ENCODE measurements at regions not wholly inside any gene's neighbourhood (a gene's known extent, or its start where the extent isn't known, plus 50 kb on each side); places are given as distances from the start of the nearest gene placed in this dataset.

DNA sequence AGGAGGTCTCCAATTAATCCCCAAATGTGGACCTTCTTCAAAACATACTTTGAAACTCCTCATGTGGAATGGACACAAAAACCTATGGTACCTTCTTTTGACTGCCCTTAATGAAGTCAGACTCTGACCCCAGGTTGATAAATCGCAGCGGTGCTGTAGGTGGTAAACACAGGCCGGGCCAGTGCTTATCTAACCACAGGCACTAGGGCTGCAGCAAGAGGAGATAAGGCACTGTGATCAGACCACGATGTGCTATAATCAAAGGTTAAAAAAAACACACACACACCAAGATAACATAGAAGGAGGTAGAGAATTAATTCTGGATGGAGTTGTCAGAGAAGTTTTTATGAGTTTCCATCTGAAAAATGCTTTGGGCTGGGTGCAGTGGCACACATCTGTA, 52.3 kb upstream of the SIPA1L2 start:
- TF ChIP-seq SIN3A (IDR thresholded peaks at IDR 0.05; ENCODE audit: borderline replicate concordance, insufficient read depth, low read length) (no peak), FOXP2 (optimal IDR thresholded peaks at IDR 0.05; ENCODE audit: borderline replicate concordance, extremely low read depth, extremely low read length, insufficient read depth) (no peak), POLR2AphosphoS5 (IDR thresholded peaks at IDR 0.05; ENCODE audit: low read depth, low read length) (no peak), TAF1 (IDR thresholded peaks at IDR 0.05; ENCODE audit: borderline replicate concordance, insufficient read depth, low read length) (no peak)
- TF ChIP-seq, protein P1, sequence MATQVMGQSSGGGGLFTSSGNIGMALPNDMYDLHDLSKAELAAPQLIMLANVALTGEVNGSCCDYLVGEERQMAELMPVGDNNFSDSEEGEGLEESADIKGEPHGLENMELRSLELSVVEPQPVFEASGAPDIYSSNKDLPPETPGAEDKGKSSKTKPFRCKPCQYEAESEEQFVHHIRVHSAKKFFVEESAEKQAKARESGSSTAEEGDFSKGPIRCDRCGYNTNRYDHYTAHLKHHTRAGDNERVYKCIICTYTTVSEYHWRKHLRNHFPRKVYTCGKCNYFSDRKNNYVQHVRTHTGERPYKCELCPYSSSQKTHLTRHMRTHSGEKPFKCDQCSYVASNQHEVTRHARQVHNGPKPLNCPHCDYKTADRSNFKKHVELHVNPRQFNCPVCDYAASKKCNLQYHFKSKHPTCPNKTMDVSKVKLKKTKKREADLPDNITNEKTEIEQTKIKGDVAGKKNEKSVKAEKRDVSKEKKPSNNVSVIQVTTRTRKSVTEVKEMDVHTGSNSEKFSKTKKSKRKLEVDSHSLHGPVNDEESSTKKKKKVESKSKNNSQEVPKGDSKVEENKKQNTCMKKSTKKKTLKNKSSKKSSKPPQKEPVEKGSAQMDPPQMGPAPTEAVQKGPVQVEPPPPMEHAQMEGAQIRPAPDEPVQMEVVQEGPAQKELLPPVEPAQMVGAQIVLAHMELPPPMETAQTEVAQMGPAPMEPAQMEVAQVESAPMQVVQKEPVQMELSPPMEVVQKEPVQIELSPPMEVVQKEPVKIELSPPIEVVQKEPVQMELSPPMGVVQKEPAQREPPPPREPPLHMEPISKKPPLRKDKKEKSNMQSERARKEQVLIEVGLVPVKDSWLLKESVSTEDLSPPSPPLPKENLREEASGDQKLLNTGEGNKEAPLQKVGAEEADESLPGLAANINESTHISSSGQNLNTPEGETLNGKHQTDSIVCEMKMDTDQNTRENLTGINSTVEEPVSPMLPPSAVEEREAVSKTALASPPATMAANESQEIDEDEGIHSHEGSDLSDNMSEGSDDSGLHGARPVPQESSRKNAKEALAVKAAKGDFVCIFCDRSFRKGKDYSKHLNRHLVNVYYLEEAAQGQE (IDR thresholded peaks at IDR 0.05; ENCODE audit: insufficient read depth in 1 of 2, low read depth in 2 of 2, low read length in 2 of 2): no peak

DNA sequence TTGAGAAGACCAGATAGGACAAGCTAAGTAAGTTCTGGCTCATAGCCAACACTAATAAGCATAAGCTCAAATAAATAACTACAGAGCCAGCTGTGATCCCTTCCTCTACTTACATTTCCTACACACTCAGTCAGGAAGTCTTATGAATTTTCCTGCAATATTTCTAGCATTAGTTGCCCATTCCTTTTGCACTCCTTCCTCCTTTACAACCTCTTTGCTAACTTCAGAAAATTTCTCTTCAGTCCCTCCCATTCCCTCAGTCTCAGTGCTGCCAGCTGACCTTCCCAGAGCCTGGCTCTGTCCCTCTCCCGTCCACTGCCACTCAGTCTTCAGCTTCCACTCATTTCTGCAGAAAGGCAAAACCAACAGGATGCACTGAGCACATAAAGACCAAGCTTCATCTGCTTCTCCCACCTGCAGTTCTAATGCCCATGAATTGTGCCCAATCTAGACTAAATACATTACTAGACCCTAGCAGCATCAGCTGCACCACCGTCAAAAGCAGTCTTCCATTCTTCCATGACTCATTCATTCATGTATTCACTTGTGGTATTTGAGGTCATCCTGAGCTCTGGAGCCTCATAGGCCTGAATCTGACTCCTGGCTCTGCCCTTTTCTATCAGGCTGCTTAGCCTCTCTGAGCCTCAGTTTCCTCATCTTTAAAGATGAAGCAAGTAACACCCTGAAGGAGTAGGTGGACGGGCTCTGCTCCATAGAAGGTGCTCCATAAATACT, 54.6 kb upstream of the SIPA1L2 start:
- TF ChIP-seq POLR2AphosphoS5 (IDR thresholded peaks at IDR 0.05; ENCODE audit: low read depth, low read length) (no peak), SIN3A (IDR thresholded peaks at IDR 0.05; ENCODE audit: borderline replicate concordance, insufficient read depth, low read length) (0 out of 2 replicates have a peak, but pooled peaks have one; percentile 16)

DNA sequence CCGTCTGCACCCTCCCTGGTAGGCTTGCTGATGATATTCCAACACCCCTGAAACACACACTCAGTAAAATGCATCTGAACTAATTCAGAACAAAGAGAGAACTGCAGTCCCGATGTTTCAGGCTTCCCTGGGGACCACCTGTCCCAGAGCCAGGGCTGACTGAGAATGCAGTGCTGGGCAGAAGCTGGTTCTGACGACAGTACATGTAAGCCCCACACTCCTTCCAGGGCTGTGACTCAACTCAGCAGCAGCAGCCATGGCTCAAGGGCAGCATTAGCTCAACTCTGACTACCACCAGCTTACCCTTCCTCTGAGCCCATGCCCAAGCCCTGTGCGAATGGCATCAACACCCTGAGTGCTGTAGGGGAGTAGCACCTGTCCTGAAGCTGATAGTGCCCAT, 56.4 kb upstream of the SIPA1L2 start:
- no peak for TF ChIP-seq FOXP2 (optimal IDR thresholded peaks at IDR 0.05; ENCODE audit: borderline replicate concordance, extremely low read depth, extremely low read length, insufficient read depth)
- no peak for TF ChIP-seq POLR2AphosphoS5 (IDR thresholded peaks at IDR 0.05; ENCODE audit: low read depth, low read length)
- TF ChIP-seq, protein P1 (IDR thresholded peaks at IDR 0.05; ENCODE audit: insufficient read depth in 1 of 2, low read depth in 2 of 2, low read length in 2 of 2): no peak
- TF ChIP-seq TAF1 (IDR thresholded peaks at IDR 0.05; ENCODE audit: borderline replicate concordance, insufficient read depth, low read length): no peak
- no peak for TF ChIP-seq SIN3A (IDR thresholded peaks at IDR 0.05; ENCODE audit: borderline replicate concordance, insufficient read depth, low read length)

DNA sequence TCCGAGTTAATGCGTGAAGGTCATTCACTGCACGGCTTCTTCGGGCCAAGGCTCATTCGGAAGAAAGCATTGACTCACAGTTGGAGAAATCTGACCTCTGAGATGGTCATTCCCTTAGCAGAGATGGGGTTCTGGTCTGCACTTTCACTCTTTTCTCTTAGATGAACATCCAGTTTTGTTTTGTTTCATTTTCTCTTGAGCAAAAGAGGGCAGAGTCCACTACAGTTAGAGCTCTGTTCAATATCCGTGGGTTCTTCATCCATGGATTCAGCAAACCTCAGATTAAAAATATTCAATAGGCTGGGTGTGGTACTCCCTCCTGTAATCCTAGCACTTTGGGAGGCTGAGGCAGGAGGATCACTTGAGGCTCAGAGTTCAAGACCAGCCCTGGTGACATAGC, 57.4 kb upstream of the SIPA1L2 start:
- TF ChIP-seq TAF1 (IDR thresholded peaks at IDR 0.05; ENCODE audit: borderline replicate concordance, insufficient read depth, low read length) (no peak), POLR2AphosphoS5 (IDR thresholded peaks at IDR 0.05; ENCODE audit: low read depth, low read length) (no peak), SIN3A (IDR thresholded peaks at IDR 0.05; ENCODE audit: borderline replicate concordance, insufficient read depth, low read length) (no peak), FOXP2 (optimal IDR thresholded peaks at IDR 0.05; ENCODE audit: borderline replicate concordance, extremely low read depth, extremely low read length, insufficient read depth) (no peak)
- TF ChIP-seq, protein P1 (IDR thresholded peaks at IDR 0.05; ENCODE audit: insufficient read depth in 1 of 2, low read depth in 2 of 2, low read length in 2 of 2): no peak

DNA sequence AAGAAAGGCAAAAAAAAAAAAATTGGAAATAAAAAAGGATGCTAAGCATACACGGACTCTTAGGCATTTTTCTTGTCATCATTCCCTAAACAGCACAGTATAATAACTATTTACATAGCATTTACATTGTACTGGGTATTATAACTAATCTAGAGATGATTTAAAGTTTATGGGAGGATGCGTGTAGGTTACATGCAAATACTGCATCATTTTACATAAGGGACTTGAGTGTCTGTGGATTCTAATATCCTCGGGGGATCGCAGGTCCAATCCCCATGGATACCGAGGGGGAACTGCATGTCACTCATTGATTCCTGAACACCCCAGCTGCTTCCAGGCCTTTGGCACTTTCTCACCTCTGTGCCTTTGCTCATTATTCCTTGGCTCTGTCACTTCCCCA, 57.8 kb upstream of the SIPA1L2 start:
- TF ChIP-seq, protein P1 (IDR thresholded peaks at IDR 0.05; ENCODE audit: insufficient read depth in 1 of 2, low read depth in 2 of 2, low read length in 2 of 2): no peak
- TF ChIP-seq FOXP2 (optimal IDR thresholded peaks at IDR 0.05; ENCODE audit: borderline replicate concordance, extremely low read depth, extremely low read length, insufficient read depth) (no peak), TAF1 (IDR thresholded peaks at IDR 0.05; ENCODE audit: borderline replicate concordance, insufficient read depth, low read length) (no peak), SIN3A (IDR thresholded peaks at IDR 0.05; ENCODE audit: borderline replicate concordance, insufficient read depth, low read length) (no peak), POLR2AphosphoS5 (IDR thresholded peaks at IDR 0.05; ENCODE audit: low read depth, low read length) (no peak)
